Colonic mucosa (tissue), 4 donors: ENCODE measurements at regions not wholly inside any gene's neighbourhood (a gene's known extent, or its start where the extent isn't known, plus 50 kb on each side); places are given as distances from the start of the nearest gene placed in this dataset.

ENCODE experiments used
- DNase-seq: peaks from one replicate; pipeline ENCODE4 v3.0.0-alpha.2; 2020
- H3K27ac ChIP-seq: fragments of 200-600 bp; one replicate; pipeline ENCODE4 v1.8.0; 2021
- H3K27me3 ChIP-seq: fragments of 200-600 bp; one replicate; pipeline ENCODE4 v1.8.0; 2021
- H3K36me3 ChIP-seq: fragments of 200-600 bp; one replicate; pipeline ENCODE4 v1.8.0; 2021
- H3K4me1 ChIP-seq: fragments of 200-600 bp; one replicate; pipeline ENCODE4 v1.8.0; 2021; ENCODE audit warnings: mild to moderate bottlenecking
- H3K4me3 ChIP-seq: fragments of 200-600 bp; one replicate; pipeline ENCODE4 v1.8.0; 2021
- H3K9ac ChIP-seq, 2 donors: one replicate each; pipeline ENCODE4 v1.7.0; 2013; ENCODE audit warnings: control low read depth in 2 of 2, low read depth in 2 of 2, low read length in 2 of 2
- H3K9me3 ChIP-seq: fragments of 200-600 bp; one replicate; pipeline ENCODE4 v1.8.0; 2021
- CTCF ChIP-seq: fragments of 200-600 bp; IDR thresholded peaks from one replicate; pipeline ENCODE4 v1.8.0; 2022; ENCODE audit warnings: antibody characterized with exemption, mild to moderate bottlenecking
- intact Hi-C: fragments of 100-400 bp; cut with DNase I; formaldehyde crosslinking; loops from one replicate; pipeline ENCODE4 v1.14.1; 2022
- donor health status: healthy.
- donor health status: DM: no; HTN: no; CAD: no.
- donor health status: DM: no; HTN: no; CAD: no.

GRCh38 chr10:78745441-78745840 is 323.3 kb upstream of the ZMIZ1 start:
- H3K9me3 ChIP-seq: no peaks in the 10 kb centered on the region
- H3K9ac ChIP-seq: no peak overlapping the region
- TF ChIP-seq CTCF: no peak
- H3K27me3 ChIP-seq: no peaks in the 10 kb centered on the region
- H3K36me3 ChIP-seq: no peaks in the 10 kb centered on the region
- H3K4me3 ChIP-seq: no peak overlapping the region
- H3K27ac ChIP-seq: no peak overlapping the region
- intact Hi-C loops: no loop called here
- no peak for DNase-seq
- H3K4me1 ChIP-seq: no peaks in the 10 kb centered on the region

GRCh38 chr10:78746155-78746763 is 322.5 kb upstream of the ZMIZ1 start:
- intact Hi-C loops: no loop called here
- no peak for DNase-seq
- H3K9ac ChIP-seq: no peak overlapping the region
- H3K27me3 ChIP-seq: no peaks in the 10 kb centered on the region
- H3K4me3 ChIP-seq: no peak overlapping the region
- H3K4me1 ChIP-seq: no peaks in the 10 kb centered on the region
- H3K9me3 ChIP-seq: no peaks in the 10 kb centered on the region
- no peak overlapping the region for H3K27ac ChIP-seq
- H3K36me3 ChIP-seq: no peaks in the 10 kb centered on the region
- TF ChIP-seq CTCF: no peak

GRCh38 chr10:78747401-78748234 is 321.1 kb upstream of the ZMIZ1 start:
- H3K36me3 ChIP-seq: no peaks in the 10 kb centered on the region
- H3K4me1 ChIP-seq: no peaks in the 10 kb centered on the region
- no peak overlapping the region for H3K9ac ChIP-seq
- intact Hi-C loops: no loop called here
- no peaks in the 10 kb centered on the region for H3K9me3 ChIP-seq
- no peak overlapping the region for H3K4me3 ChIP-seq
- no peaks in the 10 kb centered on the region for H3K27me3 ChIP-seq
- no peak overlapping the region for H3K27ac ChIP-seq
- TF ChIP-seq CTCF: no peak
- no peak for DNase-seq

- Histone ChIP-seq H3K4me1 (no peaks in the 10 kb centered on the region), H3K36me3 (no peaks in the 10 kb centered on the region), H3K9me3 (no peaks in the 10 kb centered on the region), H3K27me3 (no peaks in the 10 kb centered on the region), H3K9ac (no peak overlapping the region), H3K4me3 (no peak overlapping the region), H3K27ac (no peak overlapping the region)
- intact Hi-C loops: no loop called here
- no peak for TF ChIP-seq CTCF
- DNase-seq: no peak
Observed at GRCh38 chr10:78748235-78748533, 320.6 kb upstream of the ZMIZ1 start.

GRCh38 chr10:78749200-78749599 is 319.6 kb upstream of the ZMIZ1 start:
- no peaks in the 10 kb centered on the region for H3K9me3 ChIP-seq
- TF ChIP-seq CTCF: no peak
- no peaks in the 10 kb centered on the region for H3K27me3 ChIP-seq
- no peak overlapping the region for H3K27ac ChIP-seq
- no peak overlapping the region for H3K9ac ChIP-seq
- no peaks in the 10 kb centered on the region for H3K36me3 ChIP-seq
- no peak for DNase-seq
- intact Hi-C loops: no loop called here
- H3K4me1 ChIP-seq: no peaks in the 10 kb centered on the region
- H3K4me3 ChIP-seq: no peak overlapping the region
